DOHH2 (cell line): ENCODE measurements at regions not wholly inside any gene's neighbourhood (a gene's known extent, or its start where the extent isn't known, plus 50 kb on each side); places are given as distances from the start of the nearest gene placed in this dataset.

ENCODE experiments used
- H3F3A ChIP-seq: fragments of 200-600 bp; sonication (generic), shearing (Covaris generic); 2 replicates; pipeline ENCODE4 v1.6.0; 2016; ENCODE audit warnings: antibody characterized with exemption, mild to moderate bottlenecking; ENCODE audit not compliant: control insufficient read depth, insufficient read depth
- H3K27ac ChIP-seq: fragments of 200-600 bp; sonication (generic); 2 replicates; pipeline ENCODE4 v1.5.1; 2014; ENCODE audit warnings: low read depth, mild to moderate bottlenecking, low read length, moderate library complexity
- H3K27me3 ChIP-seq: fragments of 200-600 bp; sonication (generic); 2 replicates; pipeline ENCODE4 v1.6.1; 2014; ENCODE audit warnings: mild to moderate bottlenecking, low read length, mixed read lengths; ENCODE audit not compliant: control insufficient read depth
- H3K36me3 ChIP-seq: fragments of 200-600 bp; sonication (generic); 2 replicates; pipeline ENCODE4 v1.6.1; 2014; ENCODE audit warnings: mild to moderate bottlenecking, low read length, moderate library complexity, mixed read lengths; ENCODE audit not compliant: control insufficient read depth
- H3K4me1 ChIP-seq: fragments of 200-600 bp; sonication (generic); 2 replicates; pipeline ENCODE4 v1.6.1; 2014; ENCODE audit warnings: mild to moderate bottlenecking, low read length, mixed read lengths; ENCODE audit not compliant: control insufficient read depth
- H3K4me2 ChIP-seq: fragments of 200-600 bp; sonication (generic); 2 replicates; pipeline ENCODE4 v1.6.0; 2014; ENCODE audit warnings: mild to moderate bottlenecking, low read length, moderate library complexity
- H3K4me3 ChIP-seq: fragments of 200-600 bp; sonication (generic); 2 replicates; pipeline ENCODE4 v1.5.1; 2014; ENCODE audit warnings: mild to moderate bottlenecking, low read length, mixed read lengths
- H3K79me2 ChIP-seq: fragments of 200-600 bp; sonication (generic); 2 replicates; pipeline ENCODE4 v1.6.1; 2014; ENCODE audit warnings: mild to moderate bottlenecking, low read length, mixed read lengths; ENCODE audit not compliant: control insufficient read depth
- H3K9me2 ChIP-seq: fragments of 200-600 bp; sonication (generic); replicated peaks from 2 replicates; pipeline ENCODE4 v1.6.1; 2014; ENCODE audit warnings: mild to moderate bottlenecking, low read length, mixed read lengths; ENCODE audit not compliant: control insufficient read depth
- H3K9me3 ChIP-seq: fragments of 200-600 bp; sonication (generic); 2 replicates; pipeline ENCODE4 v1.6.1; 2014; ENCODE audit warnings: antibody characterized with exemption, low read length, mixed read lengths; ENCODE audit not compliant: control insufficient read depth, insufficient read depth
- H4K20me1 ChIP-seq: fragments of 200-600 bp; sonication (generic); 2 replicates; pipeline ENCODE4 v1.6.0; 2014; ENCODE audit warnings: low read depth, mild to moderate bottlenecking, antibody characterized with exemption, low read length, moderate library complexity; ENCODE audit not compliant: control insufficient read depth, insufficient read depth
- CTCF ChIP-seq: fragments of 200-600 bp; sonication (generic); IDR thresholded peaks from one replicate; pipeline ENCODE4 v1.5.1; 2014; ENCODE audit warnings: antibody characterized with exemption, mild to moderate bottlenecking, low read depth, low read length; ENCODE audit not compliant: poor library complexity, severe bottlenecking
- EZH2phosphoT487 ChIP-seq: fragments of 200-600 bp; sonication (generic); IDR thresholded peaks from 2 replicates; pipeline ENCODE4 v1.6.1; 2017; ENCODE audit warnings: borderline replicate concordance, mild to moderate bottlenecking, antibody characterized with exemption, low read length, moderate library complexity, mixed read lengths

- TF ChIP-seq EZH2phosphoT487, result no peak
- no peak for TF ChIP-seq CTCF
- H3K4me2 ChIP-seq, result no peak overlapping the region
These were observed 73.7 kb upstream of the MTAP start for GRCh38 chr9:21728781-21729180.

GRCh38 chr9:21729648-21730047, 72.8 kb upstream of the MTAP start:
- TF ChIP-seq EZH2phosphoT487 (no peak), CTCF (no peak)
- H3K4me3 ChIP-seq, result no peak overlapping the region
- no peaks in the 10 kb centered on the region for H3K36me3 ChIP-seq
- no peaks in the 10 kb centered on the region for H3K9me2 ChIP-seq
- H3F3A ChIP-seq, result no peaks in the 10 kb centered on the region
- H3K4me1 ChIP-seq, result no peaks in the 10 kb centered on the region
- no peaks in the 10 kb centered on the region for H3K9me3 ChIP-seq
- no peak overlapping the region for H3K4me2 ChIP-seq
- no peaks in the 10 kb centered on the region for H4K20me1 ChIP-seq
- no peaks in the 10 kb centered on the region for H3K27me3 ChIP-seq
- H3K79me2 ChIP-seq, result no peaks in the 10 kb centered on the region
- no peak overlapping the region for H3K27ac ChIP-seq

More at GRCh38 chr9:21728781-21729180, 73.7 kb upstream of the MTAP start:
- H3K9me3 ChIP-seq, result no peaks in the 10 kb centered on the region
- H3K27ac ChIP-seq, result no peak overlapping the region
- H3K79me2 ChIP-seq, result no peaks in the 10 kb centered on the region
- no peaks in the 10 kb centered on the region for H3K9me2 ChIP-seq
- H3K36me3 ChIP-seq, result no peaks in the 10 kb centered on the region
- no peaks in the 10 kb centered on the region for H4K20me1 ChIP-seq
- H3F3A ChIP-seq, result no peaks in the 10 kb centered on the region
- H3K4me1 ChIP-seq, result no peaks in the 10 kb centered on the region
- no peaks in the 10 kb centered on the region for H3K27me3 ChIP-seq
- H3K4me3 ChIP-seq, result no peak overlapping the region

GRCh38 chr9:21730899-21731298, 71.5 kb upstream of the MTAP start:
- TF ChIP-seq EZH2phosphoT487 (no peak), CTCF (no peak)
- H3K9me3 ChIP-seq, result no peaks in the 10 kb centered on the region

GRCh38 chr9:21741151-21741550, 61.3 kb upstream of the MTAP start:
- H3K36me3 ChIP-seq, result no peaks in the 10 kb centered on the region
- no peaks in the 10 kb centered on the region for H3K4me1 ChIP-seq
- no peaks in the 10 kb centered on the region for H4K20me1 ChIP-seq
- H3F3A ChIP-seq, result no peaks in the 10 kb centered on the region
- H3K79me2 ChIP-seq, result no peaks in the 10 kb centered on the region
- H3K27me3 ChIP-seq, result no peaks in the 10 kb centered on the region
- no peaks in the 10 kb centered on the region for H3K9me3 ChIP-seq
- H3K4me2 ChIP-seq, result no peak overlapping the region
- H3K9me2 ChIP-seq, result no peaks in the 10 kb centered on the region
- TF ChIP-seq EZH2phosphoT487, result no peak
- TF ChIP-seq CTCF, result no peak
- no peak overlapping the region for H3K4me3 ChIP-seq
- H3K27ac ChIP-seq, result no peak overlapping the region

More at GRCh38 chr9:21730899-21731298, 71.5 kb upstream of the MTAP start:
- no peaks in the 10 kb centered on the region for H3K79me2 ChIP-seq
- no peaks in the 10 kb centered on the region for H3K36me3 ChIP-seq
- no peak overlapping the region for H3K27ac ChIP-seq
- no peak overlapping the region for H3K4me3 ChIP-seq
- H3K4me1 ChIP-seq, result no peaks in the 10 kb centered on the region
- H3K27me3 ChIP-seq, result no peaks in the 10 kb centered on the region
- H3K4me2 ChIP-seq, result no peak overlapping the region
- no peaks in the 10 kb centered on the region for H4K20me1 ChIP-seq
- H3K9me2 ChIP-seq, result no peaks in the 10 kb centered on the region
- H3F3A ChIP-seq, result no peaks in the 10 kb centered on the region
